Activated CD8-positive, alpha-beta memory T cell treated with anti-CD3 and anti-CD28 coated beads, Interleukin-2, amount 10 ng/mL, durations not matched to agents 7 days and 5 days (primary cell): ENCODE measurements at regions not wholly inside any gene's neighbourhood (a gene's known extent, or its start where the extent isn't known, plus 50 kb on each side); places are given as distances from the start of the nearest gene placed in this dataset.

ENCODE experiments used
- ATAC-seq: fragments of 150-1000 bp; cut with Tn5 transposase; one replicate; pipeline ENCODE4 v1.10.0; 2021; ENCODE audit warnings: moderate library complexity
- CTCF ChIA-PET: fragments of 350-600 bp; sonication (Branson Sonifier 250); formaldehyde crosslinking; loops from one replicate; lab custom pipeline; 2021; ENCODE audit warnings: antibody characterized with exemption; lab: Charles Lee
- DNase-seq: peaks from one replicate; pipeline ENCODE4 v3.0.0-alpha.2; 2020
- H3K27ac Mint-ChIP-seq: one replicate; pipeline ENCODE4 v1.8.0; 2021; ENCODE audit warnings: mild to moderate bottlenecking, mixed read lengths
- H3K27me3 Mint-ChIP-seq: one replicate; pipeline ENCODE4 v1.8.0; 2021; ENCODE audit warnings: mixed read lengths
- H3K36me3 Mint-ChIP-seq: one replicate; pipeline ENCODE4 v1.8.0; 2021; ENCODE audit warnings: mild to moderate bottlenecking, mixed read lengths
- H3K4me1 Mint-ChIP-seq: one replicate; pipeline ENCODE4 v1.8.0; 2021; ENCODE audit warnings: mixed read lengths
- H3K4me3 Mint-ChIP-seq: one replicate; pipeline ENCODE4 v1.8.0; 2021; ENCODE audit warnings: mild to moderate bottlenecking, moderate library complexity, mixed read lengths
- H3K9me3 Mint-ChIP-seq: one replicate; pipeline ENCODE4 v1.8.0; 2022; ENCODE audit warnings: low read depth, mixed read lengths

GRCh38 chr17:10992106-10992880 lies 154.4 kb upstream of the PIRT start:
- H3K4me3 Mint-ChIP-seq: no peak overlapping the region
- no peaks in the 10 kb centered on the region for H3K27me3 Mint-ChIP-seq
- no peak overlapping the region for H3K27ac Mint-ChIP-seq
- H3K9me3 Mint-ChIP-seq: no peaks in the 10 kb centered on the region
- CTCF ChIA-PET: no interaction called here
- ATAC-seq (no peak), DNase-seq (no peak)
- no peaks in the 10 kb centered on the region for H3K4me1 Mint-ChIP-seq
- H3K36me3 Mint-ChIP-seq: no peaks in the 10 kb centered on the region

- Mint-ChIP-seq H3K4me1 (no peaks in the 10 kb centered on the region), H3K36me3 (no peaks in the 10 kb centered on the region), H3K27me3 (no peaks in the 10 kb centered on the region), H3K27ac (no peak overlapping the region), H3K4me3 (no peak overlapping the region), H3K9me3 (no peaks in the 10 kb centered on the region)
- CTCF ChIA-PET: no interaction called here
- no peak for ATAC-seq
- DNase-seq: no peak
Observed at GRCh38 chr17:10987786-10988185, 149.9 kb upstream of the PIRT start.

GRCh38 chr17:10984220-10984619 lies 146.3 kb upstream of the PIRT start:
- CTCF ChIA-PET: no interaction called here
- no peak overlapping the region for H3K4me3 Mint-ChIP-seq
- DNase-seq: no peak
- H3K36me3 Mint-ChIP-seq: no peaks in the 10 kb centered on the region
- H3K9me3 Mint-ChIP-seq: no peaks in the 10 kb centered on the region
- no peaks in the 10 kb centered on the region for H3K27me3 Mint-ChIP-seq
- H3K4me1 Mint-ChIP-seq: no peaks in the 10 kb centered on the region
- no peak overlapping the region for H3K27ac Mint-ChIP-seq
- ATAC-seq: no peak

- Mint-ChIP-seq H3K9me3 (peaks cover 2% of the 10 kb centered on the region), H3K27me3 (no peaks in the 10 kb centered on the region), H3K27ac (no peak overlapping the region), H3K4me3 (no peak overlapping the region), H3K4me1 (no peaks in the 10 kb centered on the region), H3K36me3 (no peaks in the 10 kb centered on the region)
- ATAC-seq (no peak), DNase-seq (no peak)
- CTCF ChIA-PET: no interaction called here
Observed at GRCh38 chr17:10976401-10976800, 138.5 kb upstream of the PIRT start.

- CTCF ChIA-PET: no interaction called here
- DNase-seq: no peak
- Mint-ChIP-seq H3K4me3 (no peak overlapping the region), H3K4me1 (no peaks in the 10 kb centered on the region), H3K27ac (no peak overlapping the region), H3K27me3 (no peaks in the 10 kb centered on the region), H3K9me3 (no peaks in the 10 kb centered on the region), H3K36me3 (no peaks in the 10 kb centered on the region)
- no peak for ATAC-seq
Observed at GRCh38 chr17:10968007-10968406, 130.1 kb upstream of the PIRT start.

GRCh38 chr17:10956821-10957220 lies 118.9 kb upstream of the PIRT start:
- Mint-ChIP-seq H3K27ac (no peak overlapping the region), H3K9me3 (no peaks in the 10 kb centered on the region), H3K27me3 (no peaks in the 10 kb centered on the region), H3K36me3 (no peaks in the 10 kb centered on the region), H3K4me1 (no peaks in the 10 kb centered on the region), H3K4me3 (no peak overlapping the region)
- ATAC-seq: no peak
- CTCF ChIA-PET: no interaction called here
- DNase-seq: no peak

- Mint-ChIP-seq H3K27me3 (no peaks in the 10 kb centered on the region), H3K4me1 (no peaks in the 10 kb centered on the region), H3K36me3 (no peaks in the 10 kb centered on the region), H3K9me3 (no peaks in the 10 kb centered on the region), H3K27ac (no peak overlapping the region), H3K4me3 (no peak overlapping the region)
- DNase-seq (no peak), ATAC-seq (no peak)
- CTCF ChIA-PET: no interaction called here
Observed at GRCh38 chr17:10944819-10945218, 106.9 kb upstream of the PIRT start.

GRCh38 chr17:10936931-10937330 lies 99.0 kb upstream of the PIRT start:
- Mint-ChIP-seq H3K36me3 (no peaks in the 10 kb centered on the region), H3K27me3 (no peaks in the 10 kb centered on the region)

GRCh38 chr17:10932938-10933337 lies 95.1 kb upstream of the PIRT start:
- DNase-seq: no peak

More at GRCh38 chr17:10936931-10937330, 99.0 kb upstream of the PIRT start:
- DNase-seq (no peak), ATAC-seq (no peak)
- Mint-ChIP-seq H3K9me3 (no peaks in the 10 kb centered on the region), H3K4me3 (no peak overlapping the region), H3K27ac (no peak overlapping the region), H3K4me1 (no peaks in the 10 kb centered on the region)
- CTCF ChIA-PET: no interaction called here

GRCh38 chr17:10931133-10931532 lies 93.2 kb upstream of the PIRT start:
- ATAC-seq: no peak

More at GRCh38 chr17:10932938-10933337, 95.1 kb upstream of the PIRT start:
- Mint-ChIP-seq H3K4me1 (no peaks in the 10 kb centered on the region), H3K36me3 (no peaks in the 10 kb centered on the region), H3K27me3 (no peaks in the 10 kb centered on the region), H3K4me3 (no peak overlapping the region), H3K9me3 (no peaks in the 10 kb centered on the region), H3K27ac (no peak overlapping the region)
- CTCF ChIA-PET: no interaction called here
- no peak for ATAC-seq

GRCh38 chr17:10927712-10928111 lies 89.8 kb upstream of the PIRT start:
- H3K36me3 Mint-ChIP-seq: no peaks in the 10 kb centered on the region
- no peak overlapping the region for H3K27ac Mint-ChIP-seq
- no peak for ATAC-seq
- CTCF ChIA-PET: no interaction called here
- no peaks in the 10 kb centered on the region for H3K9me3 Mint-ChIP-seq
- no peaks in the 10 kb centered on the region for H3K4me1 Mint-ChIP-seq
- H3K4me3 Mint-ChIP-seq: no peak overlapping the region
- no peaks in the 10 kb centered on the region for H3K27me3 Mint-ChIP-seq
- no peak for DNase-seq

More at GRCh38 chr17:10931133-10931532, 93.2 kb upstream of the PIRT start:
- Mint-ChIP-seq H3K27ac (no peak overlapping the region), H3K9me3 (no peaks in the 10 kb centered on the region), H3K36me3 (no peaks in the 10 kb centered on the region), H3K4me1 (no peaks in the 10 kb centered on the region), H3K4me3 (no peak overlapping the region), H3K27me3 (no peaks in the 10 kb centered on the region)
- no peak for DNase-seq
- CTCF ChIA-PET: no interaction called here

GRCh38 chr17:10920558-10921108 lies 82.7 kb upstream of the PIRT start:
- H3K36me3 Mint-ChIP-seq: no peaks in the 10 kb centered on the region
- ATAC-seq: no peak

GRCh38 chr17:10907370-10907769 lies 69.5 kb upstream of the PIRT start:
- Mint-ChIP-seq H3K36me3 (no peaks in the 10 kb centered on the region), H3K27me3 (no peaks in the 10 kb centered on the region), H3K4me1 (no peaks in the 10 kb centered on the region), H3K4me3 (no peak overlapping the region), H3K9me3 (no peaks in the 10 kb centered on the region), H3K27ac (no peak overlapping the region)
- ATAC-seq (no peak), DNase-seq (no peak)
- CTCF ChIA-PET: no interaction called here

More at GRCh38 chr17:10920558-10921108, 82.7 kb upstream of the PIRT start:
- no peaks in the 10 kb centered on the region for H3K4me1 Mint-ChIP-seq
- CTCF ChIA-PET: interaction anchor here (0.6 kb wide), 1 partner anchor 35 kb away, joined by 5 read pairs; no protein-coding TSS in a partner anchor
- DNase-seq: no peak
- H3K9me3 Mint-ChIP-seq: no peaks in the 10 kb centered on the region
- H3K27ac Mint-ChIP-seq: no peak overlapping the region
- H3K27me3 Mint-ChIP-seq: no peaks in the 10 kb centered on the region
- H3K4me3 Mint-ChIP-seq: no peak overlapping the region

- no peak for DNase-seq
- Mint-ChIP-seq H3K4me3 (no peak overlapping the region), H3K27me3 (no peaks in the 10 kb centered on the region), H3K9me3 (no peaks in the 10 kb centered on the region), H3K4me1 (no peaks in the 10 kb centered on the region), H3K36me3 (no peaks in the 10 kb centered on the region), H3K27ac (no peak overlapping the region)
- CTCF ChIA-PET: no interaction called here
- no peak for ATAC-seq
Observed at GRCh38 chr17:10899281-10899680, 61.4 kb upstream of the PIRT start.
